ENCODE measurements at regions not wholly inside any gene's neighbourhood (a gene's known extent, or its start where the extent isn't known, plus 50 kb on each side); places are given as distances from the start of the nearest gene placed in this dataset.
"Not testable (repeated sequence)": the region's sequence is repeated elsewhere in the genome, so short reads cannot be mapped to it uniquely, and the experiment has no call there.

DNA sequence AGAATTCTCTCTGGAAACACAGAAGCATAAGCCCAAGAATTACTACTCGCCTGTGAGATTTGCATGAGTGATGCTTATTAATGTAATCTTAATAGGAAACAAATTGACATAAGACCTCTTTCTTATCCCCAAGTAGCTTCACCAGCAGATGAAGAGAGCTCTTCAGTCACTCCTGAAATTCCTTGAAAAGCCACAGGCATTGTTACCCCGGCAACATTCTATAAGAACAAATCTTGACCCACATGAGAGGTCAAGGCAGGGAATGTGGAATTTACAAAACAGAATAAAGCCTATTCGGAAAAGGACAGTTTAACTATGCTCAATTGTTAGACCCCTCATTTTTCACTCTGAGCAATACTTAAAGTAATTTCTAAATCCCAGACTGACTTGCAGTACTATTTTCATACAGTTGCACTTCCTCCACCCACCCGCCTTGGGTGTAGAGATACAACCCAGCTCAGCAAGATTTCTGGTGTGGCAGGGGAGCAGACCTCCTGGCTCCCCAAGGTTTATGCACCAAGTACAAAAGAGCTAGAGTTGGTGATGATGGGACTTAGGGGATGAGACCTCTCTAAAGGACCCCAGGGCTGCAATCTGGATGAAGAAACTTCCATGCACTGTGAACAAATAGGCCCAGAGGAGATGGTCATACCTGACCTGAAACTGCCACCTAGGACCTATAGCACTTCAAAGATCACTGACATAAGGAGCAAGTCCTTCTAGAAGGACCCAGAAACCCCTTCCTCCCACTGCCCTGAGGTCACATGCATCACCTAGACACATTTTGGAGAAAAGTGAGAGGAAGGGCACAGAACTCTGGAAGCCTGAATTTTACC lies 242.1 kb downstream of the ZNF608 start:
- intact Hi-C loops (cut with DNase I): no loop called here

DNA sequence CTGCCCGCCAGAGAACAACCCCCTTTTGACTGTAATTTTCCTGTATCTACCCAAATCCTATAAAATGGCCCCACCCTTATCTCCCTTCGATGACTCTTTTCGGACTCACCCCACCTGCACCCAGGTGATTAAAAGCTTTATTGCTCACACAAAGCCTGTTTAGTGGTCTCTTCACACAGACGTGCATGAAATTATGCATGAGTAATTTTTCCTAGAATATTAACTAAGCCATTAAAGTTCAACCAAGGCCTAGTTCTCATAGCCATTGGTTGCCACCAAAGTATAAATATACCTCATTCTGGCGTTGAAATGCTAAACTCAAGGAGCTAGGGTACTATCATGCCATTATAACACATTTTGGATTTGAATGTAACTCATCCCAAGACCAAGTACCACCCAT lies 243.9 kb downstream of the ZNF608 start:
- intact Hi-C loops (cut with DNase I): no loop called here

More for the DNA sequence above, 242.1 kb downstream of the ZNF608 start:
- DNase-seq (ENCODE audit: low spot score): no peak

DNA sequence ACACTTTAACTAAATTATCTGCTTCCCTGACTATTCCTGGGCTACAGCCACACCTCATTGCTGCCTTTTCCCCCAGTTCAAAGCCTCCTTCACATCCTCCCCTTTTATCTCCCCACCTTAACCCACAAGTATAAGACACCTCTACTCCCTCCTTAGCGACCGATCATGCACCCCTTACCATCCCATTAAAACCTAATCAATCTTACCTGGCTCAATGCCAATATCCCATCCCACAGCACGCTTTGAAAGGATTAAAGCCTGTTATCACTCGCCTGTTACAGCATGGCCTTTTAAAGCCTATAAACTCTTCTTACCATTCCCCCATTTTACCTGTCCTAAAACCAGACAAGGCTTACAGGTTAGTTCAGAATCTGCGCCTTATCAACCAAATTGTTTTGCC lies 246.6 kb downstream of the ZNF608 start:
- intact Hi-C loops (cut with DNase I); DNase-seq (ENCODE audit: low spot score): not testable (repeated sequence)

More for the DNA sequence above, 243.9 kb downstream of the ZNF608 start:
- DNase-seq (ENCODE audit: low spot score): no peak

DNA sequence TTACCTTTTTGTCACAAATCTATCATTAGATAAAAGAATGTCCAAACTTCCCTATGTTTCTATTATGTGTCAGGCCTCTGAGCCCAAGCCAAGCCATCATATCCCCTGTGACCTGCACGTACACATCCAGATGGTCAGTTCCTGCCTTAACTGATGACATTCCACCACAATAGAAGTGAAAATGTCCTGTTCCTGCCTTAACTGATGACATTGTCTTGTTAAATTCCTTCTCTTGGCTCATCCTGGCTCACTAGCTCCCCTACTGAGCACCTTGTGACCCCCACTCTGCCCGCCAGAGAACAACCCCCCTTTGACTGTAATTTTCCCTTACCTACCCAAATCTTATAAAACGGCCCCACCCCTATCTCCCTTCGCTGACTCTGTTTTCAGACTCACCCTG lies 249.5 kb downstream of the ZNF608 start:
- DNase-seq (ENCODE audit: low spot score); intact Hi-C loops (cut with DNase I): not testable (repeated sequence)

DNA sequence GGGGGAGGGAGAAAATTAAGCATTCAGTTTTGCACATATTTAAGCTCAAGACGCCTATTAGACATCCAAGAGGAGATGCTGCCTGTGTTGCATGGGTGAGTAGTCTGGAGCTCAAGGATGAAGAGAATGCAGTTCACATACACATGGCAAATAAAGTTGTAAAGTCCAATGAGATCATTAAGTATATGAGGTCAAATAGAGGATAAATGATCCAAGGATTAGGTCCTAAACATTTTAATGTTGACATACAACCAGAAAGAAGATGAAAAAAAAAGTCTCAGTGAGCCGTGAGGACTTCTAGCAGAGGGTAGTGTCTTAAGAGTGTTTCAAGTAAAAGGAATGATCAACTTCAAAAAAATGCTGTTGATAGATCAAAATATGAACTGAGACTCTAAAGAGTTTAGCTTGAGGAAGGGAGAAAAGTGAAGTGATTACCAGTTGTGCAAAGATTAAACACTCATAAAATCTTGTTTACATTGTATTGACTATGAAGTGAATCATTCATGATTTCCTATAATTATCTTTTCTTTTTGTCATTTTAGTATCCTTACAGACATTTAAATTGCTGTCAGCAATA lies 251.8 kb downstream of the ZNF608 start:
- DNase-seq (ENCODE audit: low spot score): no peak
- intact Hi-C loops (cut with DNase I): no loop called here

DNA sequence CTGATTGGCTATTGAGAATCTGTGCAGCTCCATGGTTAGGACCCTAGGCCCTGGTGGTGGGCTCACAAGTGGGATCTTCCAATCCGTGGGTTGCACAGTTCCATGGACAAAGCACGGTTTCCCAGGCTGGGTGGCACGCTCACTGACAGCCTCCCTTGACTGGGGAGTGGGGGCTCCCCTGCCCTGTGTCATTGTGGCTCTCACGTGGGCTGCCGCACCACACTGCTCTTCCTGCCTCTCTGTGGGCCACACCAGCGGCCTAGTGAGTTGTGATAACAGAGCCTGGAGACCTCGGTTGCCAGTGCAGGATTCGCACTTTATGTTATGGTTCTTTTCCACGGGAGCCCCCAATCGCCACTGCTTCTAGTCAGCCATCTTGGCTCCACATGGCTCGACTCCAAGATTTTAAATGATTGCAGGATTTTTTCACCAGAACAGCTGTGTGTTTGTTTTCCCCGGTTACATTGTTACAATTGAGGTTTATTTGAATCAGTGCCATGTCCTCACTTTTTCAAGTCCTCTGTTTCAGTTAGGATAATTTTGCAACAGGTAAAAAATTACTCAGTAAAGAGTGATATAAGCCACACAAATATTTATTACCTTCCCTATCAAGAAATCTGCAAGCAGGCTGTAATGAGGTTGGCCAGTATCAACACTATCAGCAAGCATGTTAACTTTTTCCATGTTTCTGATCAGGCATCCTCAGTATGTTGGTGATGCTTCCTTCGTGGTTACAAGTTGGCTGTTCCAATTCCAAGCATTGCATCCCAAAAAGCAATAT lies 253.8 kb downstream of the ZNF608 start:
- intact Hi-C loops (cut with DNase I): no loop called here
- no peak for DNase-seq (ENCODE audit: low spot score)

DNA sequence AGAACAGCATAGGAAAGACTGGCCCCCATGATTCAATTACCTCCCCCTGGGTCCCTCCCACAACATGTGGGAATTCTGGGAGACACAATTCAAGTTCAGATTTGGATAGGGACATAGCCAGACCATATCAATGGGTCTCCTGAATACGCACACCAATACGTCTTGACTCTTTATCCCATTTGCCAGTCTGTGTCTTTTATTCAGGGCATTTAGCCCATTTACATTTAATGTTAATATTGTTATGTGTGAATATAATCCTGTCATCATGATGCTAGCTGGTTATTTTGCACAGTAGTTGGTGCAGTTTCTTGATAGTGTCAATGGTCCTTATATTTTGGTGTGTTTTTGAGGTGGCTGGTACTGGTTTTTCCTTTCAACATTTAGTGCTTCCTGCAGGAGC lies 256.1 kb downstream of the ZNF608 start:
- intact Hi-C loops (cut with DNase I); DNase-seq (ENCODE audit: low spot score): not testable (repeated sequence)

DNA sequence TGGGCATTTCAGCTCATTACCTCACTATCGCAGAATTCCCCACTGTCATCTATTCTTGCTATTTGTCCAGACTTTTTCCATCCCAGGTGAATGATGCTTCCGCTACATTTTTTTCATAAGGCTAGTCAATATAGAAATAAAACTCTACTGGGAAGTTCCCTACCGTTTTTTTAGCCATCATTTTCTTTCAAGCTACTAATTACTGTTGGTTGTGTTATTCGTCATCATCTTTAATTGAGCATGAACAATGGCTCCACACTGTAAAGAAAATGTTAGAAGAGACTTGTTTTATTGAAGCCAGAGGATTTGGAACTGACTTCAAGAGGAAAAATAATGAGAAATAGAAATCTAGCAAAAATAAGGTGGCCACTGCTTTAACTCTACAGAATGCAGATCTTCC lies 265.0 kb downstream of the ZNF608 start:
- DNase-seq (ENCODE audit: low spot score): no peak
- intact Hi-C loops (cut with DNase I): no loop called here

DNA sequence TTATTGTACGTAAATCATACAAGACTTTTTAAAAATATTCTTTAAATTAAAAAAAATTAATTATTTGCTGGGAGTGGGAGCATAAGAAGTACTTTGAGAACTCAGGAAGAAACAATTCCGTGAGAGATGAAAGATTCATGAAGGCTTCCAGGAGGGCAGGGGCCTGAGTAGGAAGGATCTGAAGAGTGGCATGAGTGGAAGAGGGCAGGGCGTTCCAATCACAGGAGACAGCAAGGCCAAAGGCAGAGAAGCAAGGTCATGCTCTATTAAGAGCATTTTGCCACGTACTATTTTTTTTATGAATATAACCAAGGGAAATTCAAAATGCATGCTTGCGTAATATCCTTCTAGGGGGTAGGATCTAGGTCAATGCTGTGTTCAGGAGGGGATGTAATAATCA lies 265.5 kb downstream of the ZNF608 start:
- intact Hi-C loops (cut with DNase I): no loop called here
- no peak for DNase-seq (ENCODE audit: low spot score)

DNA sequence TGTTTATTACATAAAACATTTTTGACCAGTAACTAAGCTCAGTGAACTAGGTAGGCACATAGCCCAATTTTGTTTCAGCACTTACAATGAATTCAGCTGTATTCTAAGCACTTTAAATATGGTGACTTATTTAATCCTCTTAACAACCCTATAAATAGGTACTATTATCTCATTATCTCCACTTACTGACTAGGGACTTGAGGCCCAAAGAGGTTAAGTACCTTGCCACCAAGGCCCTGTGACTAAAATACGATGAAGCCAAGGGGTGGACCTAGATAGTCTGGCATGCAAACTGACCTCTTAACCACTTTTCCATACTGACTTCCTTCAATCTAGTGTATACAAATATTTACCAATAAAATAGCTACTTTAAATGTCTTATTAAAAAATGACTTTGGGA lies 266.4 kb downstream of the ZNF608 start:
- intact Hi-C loops (cut with DNase I): no loop called here
- no peak for DNase-seq (ENCODE audit: low spot score)

DNA sequence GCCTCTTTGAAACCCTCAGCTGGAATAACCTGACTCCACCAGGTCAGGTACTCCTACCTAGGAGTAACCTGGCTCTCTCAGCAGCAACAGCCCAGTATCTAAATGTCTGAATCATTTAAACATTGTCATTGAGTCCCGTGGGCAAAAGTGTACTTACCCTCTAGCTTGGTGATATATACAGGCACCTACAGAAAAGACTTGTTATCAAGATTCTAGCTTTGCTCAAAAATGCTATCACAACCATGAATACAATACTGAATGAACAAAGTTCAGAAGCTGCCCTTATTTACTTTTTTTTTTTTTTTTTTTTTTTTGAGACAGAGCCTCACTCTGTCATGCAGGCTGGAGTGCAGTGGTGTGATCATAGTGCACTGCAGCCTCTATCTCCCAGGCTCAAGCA lies 268.2 kb downstream of the ZNF608 start:
- DNase-seq (ENCODE audit: low spot score): no peak
- intact Hi-C loops (cut with DNase I): no loop called here

DNA sequence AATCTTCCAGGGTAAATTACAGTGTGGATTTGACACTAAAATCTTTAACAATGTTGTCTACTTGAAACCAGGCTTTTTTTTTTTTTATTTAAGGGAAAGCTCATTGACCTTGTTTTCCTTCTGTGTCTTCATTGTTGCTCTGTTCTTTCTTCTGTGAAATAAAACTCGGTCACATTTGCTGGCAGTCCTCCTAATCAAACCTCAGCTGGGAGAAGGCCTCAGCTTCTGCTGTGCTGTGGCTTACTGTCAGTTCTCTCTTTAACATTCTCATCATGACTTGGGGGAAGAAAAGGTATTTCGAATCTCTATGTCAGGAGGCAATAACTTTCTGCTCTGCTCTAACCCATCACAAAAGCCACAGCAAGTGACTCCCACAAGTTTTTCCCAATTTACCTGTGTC lies 268.9 kb downstream of the ZNF608 start:
- intact Hi-C loops (cut with DNase I): no loop called here
- no peak for DNase-seq (ENCODE audit: low spot score)

DNA sequence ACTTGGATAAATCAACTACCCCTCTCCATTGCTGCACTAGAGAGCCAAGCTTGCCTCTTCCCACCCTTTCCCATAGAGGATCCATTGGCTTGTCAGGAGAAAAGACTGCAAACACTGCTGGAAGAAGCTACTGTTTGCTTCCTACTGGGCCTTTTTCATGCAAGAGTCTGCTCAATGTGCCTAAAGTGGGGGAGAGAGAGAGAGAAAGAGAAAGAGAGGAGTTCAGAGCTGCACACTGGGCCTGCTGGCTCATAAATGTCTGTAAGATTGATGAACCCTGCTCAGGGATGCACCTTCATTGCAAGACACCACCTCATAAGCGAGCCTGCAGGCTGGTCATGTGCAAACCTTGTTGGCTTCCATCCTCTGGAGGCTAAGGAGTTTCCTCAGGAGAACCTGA lies 269.4 kb downstream of the ZNF608 start:
- intact Hi-C loops (cut with DNase I): no loop called here
- DNase-seq (ENCODE audit: low spot score): no peak

DNA sequence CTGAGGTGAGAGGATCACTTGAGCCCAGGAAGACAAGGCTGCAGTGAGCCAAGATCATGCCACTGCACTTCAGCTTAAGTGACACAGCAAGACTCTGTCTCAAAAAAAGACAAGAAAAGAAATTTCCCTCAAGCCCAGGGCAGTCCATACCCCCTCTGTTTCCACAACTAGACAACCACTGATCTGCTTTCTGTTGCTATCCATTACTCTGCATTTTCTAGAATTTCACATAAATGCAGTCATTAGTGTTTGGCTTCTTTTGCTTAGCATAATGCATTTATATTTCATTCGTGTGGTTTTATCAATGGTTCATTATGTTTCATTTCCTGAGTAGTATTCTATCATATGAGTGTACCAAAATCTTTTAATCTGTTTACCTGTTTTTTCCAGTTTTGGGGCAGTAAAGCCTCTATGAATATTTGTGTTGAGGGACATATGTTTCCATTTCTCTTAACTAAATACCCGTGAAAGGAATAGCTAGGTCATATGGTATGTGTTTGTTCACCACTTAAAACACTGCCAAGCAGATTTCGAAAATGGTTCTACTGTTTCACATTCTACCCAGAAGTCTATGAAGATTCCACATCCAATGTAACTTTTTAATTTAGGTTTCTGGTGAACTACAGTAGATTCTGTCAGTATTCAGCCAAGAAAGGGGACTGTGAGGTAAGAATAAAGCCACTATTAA lies 271.8 kb downstream of the ZNF608 start:
- intact Hi-C loops (cut with DNase I): no loop called here
- no peak for DNase-seq (ENCODE audit: low spot score)

DNA sequence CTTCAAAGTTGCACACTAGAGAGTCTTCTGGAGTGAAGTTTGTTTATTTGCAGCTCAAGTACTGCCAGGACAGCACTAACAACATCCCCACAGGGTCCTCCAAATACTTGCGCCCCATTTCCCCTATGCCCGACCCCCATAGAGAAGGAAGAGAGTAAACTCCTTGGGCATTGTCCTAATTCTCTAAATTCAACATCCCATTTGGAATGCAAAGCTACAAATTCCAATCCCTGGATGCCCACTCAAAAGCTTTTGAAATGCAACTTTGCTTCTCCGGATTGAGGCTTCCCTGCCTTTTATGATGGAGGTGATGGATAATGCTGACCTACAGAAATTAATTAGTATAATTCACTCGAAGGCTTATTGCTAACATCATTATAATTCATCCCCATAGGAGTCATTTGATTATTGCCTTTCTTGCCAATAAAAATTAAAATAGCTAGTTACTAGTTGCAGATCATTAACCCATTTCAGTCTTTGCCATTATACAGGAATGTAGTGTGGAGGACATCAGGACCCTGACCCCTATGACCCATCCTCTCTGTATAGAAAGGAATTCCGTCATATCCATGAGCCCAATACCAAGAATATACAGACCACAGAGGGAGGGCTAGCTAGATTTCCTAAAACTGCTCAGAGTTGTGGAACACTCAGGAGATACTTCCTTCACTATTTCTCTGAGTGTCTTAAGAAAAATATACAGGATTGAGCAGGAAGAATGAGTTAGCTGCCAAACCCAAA lies 277.6 kb downstream of the ZNF608 start:
- intact Hi-C loops (cut with DNase I): no loop called here

DNA sequence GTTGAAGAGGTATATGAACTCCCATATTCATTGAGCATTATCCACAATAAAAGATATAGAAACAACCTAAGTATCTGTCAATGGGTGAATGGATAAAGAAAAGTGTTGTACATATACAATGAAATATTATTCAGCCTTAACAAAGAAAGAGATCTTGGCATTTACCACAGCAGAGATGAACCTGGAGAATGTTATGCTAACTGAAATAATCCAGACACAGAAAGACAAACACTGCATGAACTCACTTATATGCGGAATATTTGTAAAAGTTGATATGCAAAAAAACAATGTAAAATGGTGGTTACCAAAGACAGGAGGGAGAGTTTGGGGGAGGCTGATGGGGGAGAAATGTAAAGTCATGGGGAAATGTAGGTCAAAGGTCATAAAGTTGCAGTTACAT lies 278.7 kb downstream of the ZNF608 start:
- intact Hi-C loops (cut with DNase I): no loop called here
- DNase-seq (ENCODE audit: low spot score): no peak

More for the DNA sequence above, 277.6 kb downstream of the ZNF608 start:
- DNase-seq (ENCODE audit: low spot score): no peak

DNA sequence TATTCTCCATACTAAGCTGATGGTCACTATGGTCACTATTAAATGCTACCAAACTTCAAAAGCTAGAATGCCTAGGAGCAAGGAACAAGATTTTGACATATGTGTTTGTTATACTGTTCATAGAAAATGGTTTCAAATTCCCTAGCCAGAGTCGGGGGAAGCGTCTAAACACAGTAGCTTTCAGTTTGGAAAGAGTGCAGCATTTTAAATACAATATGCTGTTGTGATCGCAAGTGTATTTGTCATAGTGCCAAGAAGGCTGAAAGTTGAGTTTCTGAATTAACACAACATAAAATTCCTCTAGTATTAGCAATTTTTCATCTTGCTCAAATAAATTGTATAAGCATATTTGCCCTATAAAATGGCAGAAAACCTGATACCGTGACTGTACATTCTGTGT lies 280.4 kb downstream of the ZNF608 start:
- no peak for DNase-seq (ENCODE audit: low spot score)
- intact Hi-C loops (cut with DNase I): no loop called here

DNA sequence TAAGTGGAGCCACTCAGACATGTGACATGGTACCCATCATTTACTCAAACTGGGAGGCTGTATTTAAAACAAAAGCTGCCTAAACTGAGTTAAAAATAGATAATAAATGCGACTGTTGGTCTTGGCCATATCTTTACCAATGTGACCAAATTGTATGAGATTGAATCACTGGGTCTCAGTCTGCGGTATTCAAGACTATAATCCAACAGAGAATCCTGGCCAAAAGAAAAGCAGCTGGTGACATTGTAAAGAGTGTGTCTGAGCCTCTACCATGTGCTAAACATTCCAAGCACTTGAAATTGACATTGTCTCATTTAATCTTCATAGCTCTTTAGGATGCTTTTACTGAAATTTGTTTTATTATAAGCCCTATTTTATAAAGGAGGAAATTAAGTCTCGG lies 282.6 kb downstream of the ZNF608 start:
- intact Hi-C loops (cut with DNase I): no loop called here
- no peak for DNase-seq (ENCODE audit: low spot score)

DNA sequence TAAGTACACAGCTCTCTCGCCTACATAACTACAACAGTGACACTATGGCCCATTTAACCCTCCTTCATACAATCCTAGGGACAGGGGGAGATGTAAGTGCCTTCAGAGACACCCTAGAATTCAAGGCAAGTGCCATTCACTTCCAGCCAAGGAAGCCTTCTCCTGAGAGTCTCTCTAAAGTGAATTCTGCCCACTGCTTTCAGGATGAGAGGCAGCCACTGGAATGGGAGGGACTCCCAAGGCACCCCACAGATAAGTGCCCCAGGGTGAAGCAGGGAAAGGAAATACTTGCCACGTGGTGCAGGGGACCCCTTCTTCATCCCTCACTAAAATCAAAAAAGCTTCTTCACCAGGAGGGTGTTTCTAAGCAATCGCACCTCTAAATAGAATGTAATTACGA lies 283.7 kb downstream of the ZNF608 start:
- DNase-seq (ENCODE audit: low spot score): no peak
- intact Hi-C loops (cut with DNase I): no loop called here
